GM18873 (cell line): ENCODE measurements at regions not wholly inside any gene's neighbourhood (a gene's known extent, or its start where the extent isn't known, plus 50 kb on each side); places are given as distances from the start of the nearest gene placed in this dataset.
A peak's percentile ranks its signal among the peaks of the same experiment; 100 is the strongest.
"Not testable (repeated sequence)": the region's sequence is repeated elsewhere in the genome, so short reads cannot be mapped to it uniquely, and the experiment has no call there.

Source experiments
- ATAC-seq: cut with Tn5 transposase; IDR thresholded peaks from one replicate; pipeline ENCODE4 v1.9.1; 2021; ENCODE audit warnings: mild to moderate bottlenecking, moderate library complexity, moderate number of reproducible peaks; ENCODE audit not compliant: unreplicated experiment, low FRiP score

DNA sequence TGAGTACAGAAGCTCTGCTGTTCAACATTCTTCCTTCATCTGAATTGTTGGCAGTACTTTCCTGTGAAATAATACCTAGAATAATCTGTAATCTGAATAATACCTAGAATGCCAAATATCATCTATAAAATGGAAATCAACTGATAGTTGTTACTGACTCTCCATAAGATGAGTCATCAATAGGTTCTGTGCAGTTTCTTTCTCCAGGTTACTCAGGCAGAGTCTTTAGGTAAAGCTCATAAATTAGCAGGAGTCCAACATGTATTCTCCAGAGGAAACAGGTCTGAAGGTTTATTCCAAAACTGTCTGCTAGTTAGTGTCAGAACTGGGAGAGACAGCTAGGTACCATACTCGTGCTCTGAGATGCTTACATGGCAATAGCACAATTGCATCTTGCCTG, 282.0 kb upstream of the MAP2 start:
- no peak for ATAC-seq

DNA sequence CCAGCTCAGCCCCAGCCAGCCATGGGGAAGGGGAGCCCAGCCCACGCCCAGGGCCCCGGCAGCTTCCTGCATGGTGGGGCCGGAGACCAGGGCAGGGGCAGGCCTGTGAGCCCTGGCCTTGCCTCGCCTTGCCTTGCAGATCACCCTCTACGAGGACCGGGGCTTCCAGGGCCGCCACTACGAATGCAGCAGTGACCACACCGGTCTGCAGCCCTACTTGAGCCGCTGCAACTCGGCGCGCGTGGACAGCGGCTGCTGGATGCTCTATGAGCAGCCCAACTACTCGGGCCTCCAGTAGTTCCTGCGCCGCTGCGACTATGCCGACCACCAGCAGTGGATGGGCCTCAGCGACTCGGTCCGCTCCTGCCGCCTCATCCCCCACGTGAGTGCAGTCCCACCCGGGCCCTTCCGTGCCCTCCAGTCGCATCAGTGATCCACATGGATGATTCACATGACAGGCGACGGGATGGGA, 278.6 kb upstream of the MAP2 start:
- not testable (repeated sequence) for ATAC-seq

DNA sequence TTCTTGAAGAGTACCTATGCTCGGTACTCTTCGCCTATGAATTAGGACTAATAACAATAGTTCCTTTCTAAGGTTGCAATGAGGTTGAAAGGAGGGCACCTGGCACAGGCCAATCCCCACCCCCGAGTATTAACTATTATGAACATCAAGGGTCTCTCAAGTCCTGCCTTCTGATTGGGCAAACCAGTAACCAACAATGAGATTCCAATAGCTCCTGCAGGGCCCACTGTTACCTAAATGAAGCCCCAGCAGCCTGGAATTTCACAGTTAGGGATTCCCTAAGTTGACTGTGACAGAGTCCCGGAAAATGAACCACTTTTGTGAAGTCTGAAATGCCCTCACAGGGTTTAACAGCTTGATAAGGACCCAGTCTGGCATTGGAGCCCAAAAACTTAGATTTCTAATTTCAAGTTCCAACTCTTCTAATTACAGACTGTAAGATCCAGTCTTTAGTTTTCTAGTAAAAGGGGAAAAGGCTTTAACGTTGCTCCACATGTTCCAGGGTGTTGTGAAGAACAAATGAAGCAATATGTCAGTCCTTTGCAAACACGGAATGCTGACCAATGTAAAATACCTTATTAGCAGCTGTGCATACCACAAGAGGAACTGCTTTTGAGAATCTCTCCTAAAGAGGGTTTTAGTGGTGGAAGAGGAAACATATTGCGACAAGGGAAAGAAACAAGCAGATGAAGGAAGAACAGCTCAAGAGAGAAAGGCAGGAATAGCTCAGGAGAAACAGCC, 277.7 kb upstream of the MAP2 start:
- no peak for ATAC-seq

DNA sequence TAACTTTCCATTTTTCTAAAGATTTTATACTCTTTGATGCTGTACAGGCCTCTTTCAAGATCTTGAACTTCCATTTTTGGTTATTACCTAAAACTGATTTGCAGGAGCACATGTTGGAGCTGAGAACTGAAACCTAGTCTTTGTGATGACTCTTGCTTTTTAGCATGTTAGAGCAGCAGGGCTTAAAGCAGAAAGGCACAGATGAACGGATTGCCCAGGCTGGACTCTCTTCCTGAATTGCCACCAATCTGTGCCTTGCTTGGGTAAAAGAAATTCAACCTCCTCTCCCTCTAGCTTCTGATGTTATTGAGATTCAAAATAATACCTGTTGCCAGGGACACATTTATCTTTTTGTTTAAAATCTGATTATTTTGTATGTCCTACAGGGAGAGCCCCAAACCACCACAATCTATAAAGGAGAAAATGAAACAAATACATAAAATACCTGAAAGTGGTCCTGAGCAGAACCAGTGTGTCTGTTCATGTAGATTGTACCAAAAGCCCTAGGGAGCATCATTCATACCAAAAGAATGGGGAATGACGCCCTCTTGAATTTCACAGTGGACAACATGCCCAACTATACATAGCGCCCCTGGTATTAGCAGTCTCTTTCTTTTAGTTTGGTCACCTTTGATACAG, 277.0 kb upstream of the MAP2 start:
- no peak for ATAC-seq

DNA sequence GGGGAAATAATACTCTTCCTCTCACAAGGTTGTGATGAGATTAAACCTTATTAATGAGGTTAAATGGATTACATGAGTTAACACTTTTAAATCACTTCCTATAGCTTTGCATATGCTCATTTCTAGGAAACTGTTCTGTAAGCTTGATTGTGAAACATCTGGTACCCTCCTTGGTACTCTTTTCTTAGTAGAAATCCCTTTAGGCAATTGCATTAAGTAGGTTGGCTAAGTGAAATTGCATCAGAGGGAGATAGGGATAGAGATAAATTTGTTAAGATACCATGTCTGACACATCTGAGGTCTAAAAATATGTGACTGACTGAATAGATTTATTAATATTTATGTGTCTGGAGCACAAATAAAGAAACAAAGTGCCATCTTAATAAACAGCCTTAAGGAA, 275.9 kb upstream of the MAP2 start:
- no peak for ATAC-seq

DNA sequence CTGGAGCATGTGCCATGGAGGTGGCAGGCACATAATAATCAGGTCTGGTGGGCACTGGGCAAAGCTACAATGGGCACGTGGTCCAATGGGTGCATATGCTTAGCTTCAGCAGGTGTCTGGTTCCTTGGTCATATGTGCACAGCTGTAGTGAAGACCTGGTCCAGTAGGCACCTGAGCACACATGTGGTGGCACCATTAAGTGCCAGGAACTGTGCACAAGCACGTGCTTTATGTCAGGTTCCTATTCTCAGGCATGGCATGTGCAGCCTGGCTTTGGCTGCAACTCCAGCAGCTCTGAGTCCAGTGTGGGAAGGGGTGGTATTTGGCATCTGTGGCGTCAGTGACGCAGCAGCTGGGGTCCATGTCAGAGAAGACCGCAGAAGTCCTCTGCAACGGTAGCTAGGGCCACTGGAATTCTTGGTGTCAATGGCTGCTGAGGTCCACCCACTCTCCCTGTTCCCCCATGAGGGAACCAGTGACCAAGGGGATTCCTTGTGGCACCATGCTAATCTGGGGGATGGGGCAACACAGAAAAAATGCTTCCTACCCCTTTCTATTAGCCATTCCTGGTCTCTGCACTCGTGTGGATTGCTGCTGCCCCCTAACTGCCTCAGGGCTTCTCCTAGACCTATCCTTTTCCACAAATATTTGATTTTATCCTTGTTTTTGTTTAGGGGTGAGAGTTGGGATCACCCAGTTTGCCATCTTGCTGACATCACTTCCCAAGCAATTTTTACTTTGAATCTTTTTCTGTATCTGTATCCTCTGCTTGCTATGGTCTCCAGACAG, 262.9 kb upstream of the MAP2 start:
- no peak for ATAC-seq

DNA sequence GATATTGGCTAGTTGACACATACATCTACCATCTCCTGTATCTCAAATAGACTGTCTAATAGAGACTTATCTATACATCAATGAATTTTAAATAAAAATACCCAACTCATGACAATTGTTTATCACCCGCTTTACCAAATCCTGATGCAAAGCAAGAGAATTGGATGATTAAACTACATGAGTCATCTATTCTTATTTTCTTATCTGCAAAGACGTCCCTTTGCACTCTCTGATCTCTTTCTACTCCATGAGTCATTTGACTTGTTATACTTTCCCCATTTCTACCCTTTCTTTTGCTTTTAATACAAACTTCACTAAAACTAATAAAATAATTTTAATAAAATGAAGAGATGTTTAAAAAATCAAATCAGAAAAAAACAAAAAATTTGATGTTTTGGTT, 261.7 kb upstream of the MAP2 start:
- no peak for ATAC-seq

DNA sequence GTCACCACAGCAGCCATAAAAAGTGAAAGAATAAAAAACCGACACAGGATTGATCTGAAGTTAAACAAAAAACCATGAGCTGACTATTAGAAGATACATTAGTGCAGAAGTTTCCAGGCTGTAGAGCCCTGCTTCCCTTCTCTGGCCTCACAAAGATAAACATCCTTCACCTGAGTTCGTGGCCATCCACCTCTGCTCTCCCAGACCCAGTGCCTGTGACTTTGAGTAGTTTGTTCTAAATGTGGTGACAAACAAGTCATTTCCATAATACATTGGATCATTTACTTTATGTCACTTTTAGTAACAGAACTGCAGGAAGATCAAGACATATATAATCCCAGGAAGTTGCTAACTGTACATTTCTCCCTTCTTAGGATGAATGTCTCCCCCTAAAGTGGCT, 241.9 kb upstream of the MAP2 start:
- ATAC-seq = no peak

DNA sequence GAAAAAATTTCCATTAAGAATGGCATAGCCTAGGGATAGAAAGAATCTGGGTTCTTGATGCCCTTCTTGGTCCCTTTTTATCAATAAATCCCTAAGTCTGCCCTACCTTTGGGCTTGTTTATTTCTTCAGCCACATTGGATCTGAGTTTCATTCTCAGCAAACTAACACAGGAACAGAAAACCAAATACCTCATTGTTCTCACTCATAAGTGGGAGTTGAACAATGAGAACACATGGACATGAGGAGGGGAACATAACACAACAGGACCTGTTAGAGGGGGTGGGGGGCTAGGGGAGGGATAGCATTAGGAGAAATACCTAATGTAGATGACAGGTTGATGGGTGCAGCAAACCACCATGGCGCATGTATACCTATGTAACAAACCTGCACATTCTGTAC, 237.0 kb upstream of the MAP2 start:
- not testable (repeated sequence) for ATAC-seq

DNA sequence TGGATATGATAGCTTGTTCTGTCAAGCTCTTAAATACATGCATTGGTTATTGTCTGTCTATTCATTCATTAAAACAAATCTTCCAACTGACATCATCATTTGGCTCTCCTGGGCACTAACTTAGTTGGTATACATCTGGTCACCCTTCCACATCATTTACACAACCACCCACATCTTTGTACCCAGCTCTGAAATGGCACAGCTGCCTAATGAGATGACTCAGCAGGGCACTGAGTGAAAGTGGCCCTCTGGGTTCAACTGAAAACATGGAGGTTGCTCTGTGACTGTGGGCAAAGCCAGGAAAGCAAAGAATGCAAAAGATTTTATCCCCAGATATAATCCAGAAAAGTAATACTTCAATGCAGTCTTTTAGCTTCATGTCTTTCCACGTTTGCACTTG, 234.0 kb upstream of the MAP2 start:
- ATAC-seq = no peak

DNA sequence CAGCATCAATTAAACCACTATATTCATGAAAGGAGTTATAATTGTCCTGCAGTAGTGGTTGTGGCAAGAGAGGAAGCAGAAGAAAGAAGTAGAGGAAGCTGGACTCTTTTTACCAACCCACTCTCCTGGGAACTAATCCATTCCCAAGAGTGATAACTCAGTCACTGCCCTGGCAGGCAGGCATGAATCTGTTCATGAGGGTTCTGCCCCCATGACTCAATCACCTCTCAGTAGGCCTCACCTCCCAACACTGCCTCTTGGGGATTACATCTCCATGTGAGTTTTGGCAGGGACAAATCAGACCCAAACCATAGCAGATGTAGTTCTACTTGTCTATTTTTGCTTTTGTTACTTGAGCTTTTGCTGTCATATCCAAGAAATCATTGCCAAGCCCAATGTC, 232.7 kb upstream of the MAP2 start:
- ATAC-seq = no peak

DNA sequence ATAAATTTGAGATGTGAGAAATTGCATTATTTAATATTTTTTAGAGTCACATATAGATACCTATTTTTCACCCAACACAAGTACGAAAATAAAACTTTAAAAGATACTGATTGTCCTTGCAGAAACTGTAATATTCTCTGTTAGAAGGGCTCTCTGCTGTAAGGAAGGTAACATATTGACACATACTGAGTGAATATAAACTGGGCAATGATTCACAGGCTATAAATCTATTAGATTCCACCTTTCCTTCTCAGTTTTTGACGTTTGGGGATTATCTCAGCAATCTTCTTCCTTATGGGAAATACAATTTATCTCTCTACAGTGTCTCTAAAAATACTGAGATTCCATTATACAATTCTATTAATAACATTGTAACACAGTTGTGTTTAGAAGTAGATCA, 229.1 kb upstream of the MAP2 start:
- no peak for ATAC-seq

DNA sequence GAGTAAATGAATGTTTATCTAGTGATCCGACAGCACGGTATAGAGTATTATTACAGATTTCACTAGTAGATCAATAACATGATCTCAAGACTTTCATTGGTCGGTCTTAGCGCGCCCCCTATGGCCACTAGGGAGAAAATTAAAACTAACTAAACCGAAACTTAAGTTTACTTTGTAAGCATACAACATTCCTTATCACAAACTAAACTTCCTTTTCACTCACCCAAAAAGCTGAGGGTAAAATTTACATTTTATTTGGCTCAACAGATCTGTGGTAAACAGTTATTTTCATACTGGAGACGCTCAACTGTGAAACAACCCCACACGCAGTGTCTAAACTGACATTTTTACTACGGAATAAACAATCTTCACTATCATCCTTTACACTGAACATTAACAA, 215.6 kb upstream of the MAP2 start:
- ATAC-seq = peak; percentile 53

DNA sequence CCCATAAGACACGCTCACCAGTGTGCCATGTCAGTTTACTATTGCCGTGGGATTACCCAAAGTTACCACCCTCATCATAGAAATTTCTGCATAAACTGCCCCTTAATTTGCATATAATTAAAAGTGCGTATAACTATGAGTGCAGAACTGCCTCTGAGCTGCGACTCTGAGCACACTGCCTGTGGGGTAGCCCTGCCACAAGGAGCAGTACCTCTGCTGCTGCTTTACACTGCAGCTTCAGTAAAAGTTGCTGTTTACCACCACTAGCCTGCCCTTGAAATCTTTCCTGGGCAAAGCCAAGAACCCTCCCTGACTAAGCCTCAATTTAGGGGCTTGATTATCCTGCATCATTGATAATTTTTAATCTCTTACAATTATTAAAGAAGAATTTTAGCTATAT, 213.9 kb upstream of the MAP2 start:
- no peak for ATAC-seq

DNA sequence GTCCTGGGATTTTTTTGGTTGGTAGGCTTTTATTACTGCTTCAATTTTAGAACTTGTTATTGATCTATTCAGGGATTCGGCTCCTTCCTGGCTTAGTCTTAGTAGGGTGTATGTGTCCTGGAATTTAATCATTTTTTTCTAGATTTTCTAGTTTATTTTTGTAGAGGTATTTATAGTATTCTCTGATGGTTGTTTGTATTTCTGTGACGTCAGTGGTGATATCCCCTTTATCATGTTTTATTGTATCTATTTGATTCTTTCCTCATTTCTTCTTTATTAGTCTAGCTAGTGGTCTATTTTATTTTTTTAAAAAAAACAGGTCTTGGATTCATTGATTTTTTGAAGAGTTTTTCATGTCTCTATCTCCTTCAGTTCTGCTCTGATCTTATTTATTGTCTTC, 193.3 kb upstream of the MAP2 start:
- ATAC-seq = no peak

DNA sequence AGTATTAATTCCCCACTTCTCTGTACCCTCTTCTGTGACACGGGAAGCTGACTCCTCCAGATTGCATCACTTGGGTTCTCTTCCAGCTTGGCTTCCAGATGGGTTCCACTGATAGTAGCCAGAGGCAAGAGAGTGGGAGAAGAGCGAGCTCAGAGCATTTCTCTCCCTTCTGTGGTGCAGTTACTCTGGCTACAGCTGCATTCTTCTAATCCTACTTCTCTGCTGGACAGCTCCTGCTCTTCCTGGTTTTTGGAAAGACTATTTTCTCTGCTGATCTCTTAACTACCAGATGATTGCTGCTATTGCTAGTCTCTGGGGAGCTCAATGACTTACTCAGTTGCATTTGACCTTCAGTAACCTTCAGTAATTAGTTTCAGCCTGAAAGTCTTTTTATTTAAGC, 187.5 kb upstream of the MAP2 start:
- ATAC-seq = no peak

DNA sequence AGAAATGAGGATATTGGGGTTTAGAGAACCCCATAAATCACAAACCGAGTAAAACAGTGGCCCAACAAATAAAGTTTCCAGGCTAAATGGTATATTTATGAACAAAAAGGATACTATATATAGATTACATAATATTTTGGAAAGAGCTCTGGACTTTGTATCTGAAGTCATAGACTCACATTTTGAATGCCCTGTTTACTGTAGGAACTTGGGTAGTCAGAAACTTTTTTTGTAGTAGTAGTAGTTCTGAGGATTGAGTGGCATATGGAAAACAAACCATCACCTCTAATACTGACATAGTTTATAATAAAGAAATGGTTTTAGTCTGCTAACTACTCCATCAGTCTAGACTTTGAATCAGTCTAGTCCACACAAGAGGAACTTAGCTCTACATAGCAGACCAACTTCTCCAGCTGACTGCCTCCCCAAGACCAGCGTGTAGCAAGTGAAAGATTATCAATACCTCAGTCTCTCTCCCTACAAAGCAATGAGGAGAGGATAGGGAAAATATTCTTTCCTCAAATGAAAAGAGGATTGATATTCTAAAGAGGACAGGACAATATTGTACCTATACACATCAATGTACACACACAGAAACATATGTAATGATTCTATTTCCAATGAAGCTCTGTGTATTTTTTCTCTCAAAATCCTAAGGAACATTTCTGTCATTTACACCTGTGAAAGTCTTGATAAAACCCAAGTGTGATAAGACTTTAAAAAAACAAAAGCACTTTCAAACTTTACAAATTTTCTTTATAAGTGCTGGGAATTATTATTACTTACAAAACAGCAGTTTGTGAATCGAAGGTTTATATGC, 184.9 kb upstream of the MAP2 start:
- ATAC-seq = no peak

DNA sequence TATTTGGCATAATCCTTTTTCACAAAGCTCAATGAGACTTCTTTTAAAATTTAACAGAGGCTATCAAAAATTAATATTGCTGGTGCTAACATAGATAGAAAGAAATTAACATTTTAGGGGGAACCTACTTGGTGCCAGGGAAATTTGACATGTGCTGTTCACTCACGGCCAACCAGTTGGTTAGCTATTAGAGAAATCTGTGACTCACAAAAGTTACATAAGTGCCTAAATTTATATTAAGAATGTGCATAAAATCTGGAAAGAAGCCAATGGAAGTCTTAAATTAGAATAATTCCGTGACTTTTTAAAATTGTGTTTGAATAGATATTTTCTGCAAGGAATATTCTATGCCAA, 184.3 kb upstream of the MAP2 start:
- no peak for ATAC-seq

DNA sequence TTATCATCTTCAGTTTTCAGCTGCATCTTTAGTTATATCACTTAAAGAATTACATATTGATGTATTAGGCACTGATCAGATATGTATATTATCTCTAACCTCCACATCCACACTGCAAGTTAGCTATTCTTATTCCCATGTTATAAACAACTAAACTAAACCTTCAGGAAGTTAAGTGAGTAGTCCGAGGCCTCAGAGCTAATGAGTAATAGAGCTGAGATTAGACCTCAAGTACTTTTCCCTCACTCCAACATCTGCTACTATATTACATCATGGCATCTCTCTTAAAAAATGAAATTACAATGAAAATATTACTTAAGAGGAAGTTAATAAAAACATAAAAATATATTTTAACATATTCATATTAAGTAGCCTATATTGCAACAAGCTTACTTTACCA, 183.6 kb upstream of the MAP2 start:
- ATAC-seq = no peak

DNA sequence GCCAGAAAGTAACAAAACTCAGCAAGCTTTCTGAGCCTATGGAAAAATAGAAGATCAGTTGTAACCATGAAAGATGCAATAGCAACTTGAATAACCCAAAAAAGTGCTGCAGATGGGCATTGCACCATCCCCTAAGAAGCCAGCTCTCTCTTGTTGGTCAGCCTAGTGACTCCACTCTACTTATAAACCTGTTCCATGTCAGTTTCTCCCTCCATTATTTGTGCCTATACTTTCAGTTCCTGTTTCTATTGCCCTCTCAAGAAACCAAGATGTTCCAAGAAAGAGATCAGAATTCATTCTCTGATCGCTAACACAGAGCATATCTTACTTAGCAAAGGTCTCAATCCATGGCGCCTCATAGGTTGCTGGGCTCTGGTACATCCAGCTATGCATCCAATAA, 170.3 kb upstream of the MAP2 start:
- no peak for ATAC-seq

DNA sequence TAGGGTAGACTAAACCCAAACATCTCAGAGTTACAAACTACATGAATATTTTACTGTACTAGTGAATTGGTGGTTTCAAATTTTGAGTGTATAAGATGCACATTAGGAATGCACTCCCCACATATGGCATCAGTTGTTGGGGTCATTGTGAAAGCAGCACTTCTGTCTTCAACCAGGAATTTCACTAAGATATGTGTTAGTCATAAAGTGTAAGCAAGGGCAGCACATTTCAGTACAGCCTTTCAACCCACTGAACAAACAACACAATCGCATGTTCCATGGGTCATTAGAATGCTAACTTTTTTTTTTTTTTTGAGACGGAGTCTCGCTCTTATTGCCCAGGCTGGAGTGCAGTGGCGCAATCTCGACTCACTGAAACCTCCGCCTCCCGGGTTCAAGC, 164.1 kb upstream of the MAP2 start:
- no peak for ATAC-seq
